OCI-LY1 (cell line): ENCODE measurements at regions not wholly inside any gene's neighbourhood (a gene's known extent, or its start where the extent isn't known, plus 50 kb on each side); places are given as distances from the start of the nearest gene placed in this dataset.

ENCODE experiments used
- H2AFZ ChIP-seq: fragments of 200-600 bp; sonication (generic), shearing (Covaris generic); 2 replicates; pipeline ENCODE4 v1.6.0; 2014; ENCODE audit warnings: antibody characterized with exemption, mild to moderate bottlenecking, low read length
- H3F3A ChIP-seq: fragments of 200-600 bp; sonication (generic), shearing (Covaris generic); 2 replicates; pipeline ENCODE4 v1.6.0; 2014; ENCODE audit warnings: mild to moderate bottlenecking, antibody characterized with exemption, low read length, moderate library complexity; ENCODE audit not compliant: insufficient read depth
- H3K27ac ChIP-seq: fragments of 200-600 bp; sonication (generic); 2 replicates; pipeline ENCODE4 v1.5.1; 2014; ENCODE audit warnings: low read length, mixed run types, mild to moderate bottlenecking, low read depth; ENCODE audit not compliant: poor library complexity, severe bottlenecking
- H3K27me3 ChIP-seq: fragments of 200-600 bp; sonication (generic); 2 replicates; pipeline ENCODE4 v1.6.0; 2014; ENCODE audit warnings: antibody characterized with exemption, mild to moderate bottlenecking, low read length, moderate library complexity; ENCODE audit not compliant: insufficient read depth
- H3K36me3 ChIP-seq: fragments of 200-600 bp; sonication (generic); 2 replicates; pipeline ENCODE4 v1.6.1; 2014; ENCODE audit warnings: mild to moderate bottlenecking, antibody characterized with exemption, low read length, moderate library complexity, mixed read lengths; ENCODE audit not compliant: insufficient read depth
- H3K4me1 ChIP-seq: fragments of 200-600 bp; sonication (generic); 2 replicates; pipeline ENCODE4 v1.5.1; 2014; ENCODE audit warnings: mild to moderate bottlenecking, low read length, moderate library complexity; ENCODE audit not compliant: insufficient read depth, severe bottlenecking
- H3K4me2 ChIP-seq: fragments of 200-600 bp; sonication (generic), shearing (Covaris generic); 2 replicates; pipeline ENCODE4 v1.6.1; 2014; ENCODE audit warnings: low read length
- H3K4me3 ChIP-seq: fragments of 200-600 bp; sonication (generic); 2 replicates; pipeline ENCODE4 v1.5.1; 2014; ENCODE audit warnings: low read length, low read depth, mild to moderate bottlenecking, mixed read lengths; ENCODE audit not compliant: poor library complexity, severe bottlenecking
- H3K79me2 ChIP-seq: fragments of 200-600 bp; shearing (Covaris generic); 2 replicates; pipeline ENCODE4 v1.6.1; 2016; ENCODE audit warnings: mixed run types, low read length, mixed read lengths; ENCODE audit not compliant: insufficient read depth
- H3K9ac ChIP-seq: fragments of 200-600 bp; sonication (generic), shearing (Covaris generic); 2 replicates; pipeline ENCODE4 v1.6.1; 2014; ENCODE audit warnings: mild to moderate bottlenecking, low read length, mixed read lengths
- H3K9me2 ChIP-seq: fragments of 200-600 bp; sonication (generic), shearing (Covaris generic); 2 replicates; pipeline ENCODE4 v1.6.1; 2014; ENCODE audit warnings: low read depth, mild to moderate bottlenecking, low read length, mixed read lengths
- H3K9me3 ChIP-seq: fragments of 200-600 bp; shearing (Covaris generic); 2 replicates; pipeline ENCODE4 v1.6.1; 2014; ENCODE audit warnings: low read length, mixed read lengths
- H4K20me1 ChIP-seq: fragments of 200-600 bp; sonication (generic), shearing (Covaris generic); 2 replicates; pipeline ENCODE4 v1.6.0; 2016; ENCODE audit warnings: mild to moderate bottlenecking, low read length; ENCODE audit not compliant: insufficient read depth
- EZH2 ChIP-seq: fragments of 200-600 bp; sonication (generic), shearing (Covaris generic); IDR thresholded peaks from 2 replicates; pipeline ENCODE4 v1.8.0; 2017; ENCODE audit warnings: borderline replicate concordance, mixed run types, mild to moderate bottlenecking, antibody characterized with exemption, low read length, moderate library complexity, mixed read lengths
- TF ChIP-seq, protein P1 (sequence below): fragments of 200-600 bp; sonication (generic), shearing (Covaris generic); IDR thresholded peaks from 2 replicates; pipeline ENCODE4 v1.5.1; 2017; ENCODE audit warnings: mild to moderate bottlenecking, antibody characterized with exemption, low read length, moderate library complexity, mixed read lengths

DNA sequence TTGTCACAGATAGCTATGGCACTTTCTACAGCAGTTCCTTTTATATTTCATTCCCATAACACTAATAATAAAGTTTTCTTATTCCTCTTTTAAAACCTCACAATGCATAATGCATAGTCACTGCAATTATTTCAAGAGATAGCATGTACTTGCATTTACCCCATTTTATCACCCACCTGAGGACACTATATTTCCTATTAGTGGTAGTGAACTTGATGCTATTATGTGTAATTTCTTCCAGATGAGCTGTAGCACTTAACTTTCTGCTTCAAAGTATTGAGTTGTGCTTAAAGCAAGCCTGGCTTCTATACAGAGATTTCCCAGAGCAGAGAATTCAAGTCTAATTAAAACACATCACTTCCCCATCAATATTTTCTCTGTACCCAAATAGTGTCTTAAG lies 461.1 kb downstream of the HTR7 start:
- no peaks in the 10 kb centered on the region for H3K27me3 ChIP-seq
- H3K27ac ChIP-seq, result no peak overlapping the region
- H3K9ac ChIP-seq, result no peak overlapping the region
- H3K79me2 ChIP-seq, result no peaks in the 10 kb centered on the region
- TF ChIP-seq EZH2, result no peak
- TF ChIP-seq, protein P1, sequence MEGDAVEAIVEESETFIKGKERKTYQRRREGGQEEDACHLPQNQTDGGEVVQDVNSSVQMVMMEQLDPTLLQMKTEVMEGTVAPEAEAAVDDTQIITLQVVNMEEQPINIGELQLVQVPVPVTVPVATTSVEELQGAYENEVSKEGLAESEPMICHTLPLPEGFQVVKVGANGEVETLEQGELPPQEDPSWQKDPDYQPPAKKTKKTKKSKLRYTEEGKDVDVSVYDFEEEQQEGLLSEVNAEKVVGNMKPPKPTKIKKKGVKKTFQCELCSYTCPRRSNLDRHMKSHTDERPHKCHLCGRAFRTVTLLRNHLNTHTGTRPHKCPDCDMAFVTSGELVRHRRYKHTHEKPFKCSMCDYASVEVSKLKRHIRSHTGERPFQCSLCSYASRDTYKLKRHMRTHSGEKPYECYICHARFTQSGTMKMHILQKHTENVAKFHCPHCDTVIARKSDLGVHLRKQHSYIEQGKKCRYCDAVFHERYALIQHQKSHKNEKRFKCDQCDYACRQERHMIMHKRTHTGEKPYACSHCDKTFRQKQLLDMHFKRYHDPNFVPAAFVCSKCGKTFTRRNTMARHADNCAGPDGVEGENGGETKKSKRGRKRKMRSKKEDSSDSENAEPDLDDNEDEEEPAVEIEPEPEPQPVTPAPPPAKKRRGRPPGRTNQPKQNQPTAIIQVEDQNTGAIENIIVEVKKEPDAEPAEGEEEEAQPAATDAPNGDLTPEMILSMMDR, result no peak
- H3F3A ChIP-seq, result no peaks in the 10 kb centered on the region
- no peak overlapping the region for H3K4me3 ChIP-seq
- H3K9me3 ChIP-seq, result no peaks in the 10 kb centered on the region
- no peaks in the 10 kb centered on the region for H3K4me1 ChIP-seq
- H3K9me2 ChIP-seq, result no peaks in the 10 kb centered on the region
- H3K4me2 ChIP-seq, result no peak overlapping the region
- no peaks in the 10 kb centered on the region for H4K20me1 ChIP-seq
- no peak overlapping the region for H2AFZ ChIP-seq
- no peaks in the 10 kb centered on the region for H3K36me3 ChIP-seq

DNA sequence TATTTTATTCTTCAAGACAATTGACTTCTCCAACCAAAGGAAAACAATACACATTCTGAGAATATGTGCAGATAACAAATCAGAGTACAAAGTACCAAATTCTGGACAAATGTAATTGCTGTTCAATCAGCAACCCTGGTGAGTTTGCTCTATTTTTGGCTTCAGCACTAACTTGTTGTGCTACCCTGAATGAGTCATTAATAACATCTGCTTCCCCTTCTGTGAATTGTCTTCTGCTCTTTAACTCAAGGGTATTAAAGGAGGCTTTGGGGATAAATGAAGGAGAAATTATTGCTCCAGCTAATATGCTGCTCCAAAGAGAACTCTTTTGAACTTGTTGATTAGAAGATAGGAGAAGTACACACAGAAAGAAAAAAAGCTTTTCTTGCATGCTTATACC lies 459.3 kb downstream of the HTR7 start:
- H3F3A ChIP-seq, result no peaks in the 10 kb centered on the region
- H3K36me3 ChIP-seq, result no peaks in the 10 kb centered on the region
- no peak overlapping the region for H3K9ac ChIP-seq
- no peaks in the 10 kb centered on the region for H3K27me3 ChIP-seq
- TF ChIP-seq, protein P1, result no peak
- no peak for TF ChIP-seq EZH2
- H4K20me1 ChIP-seq, result no peaks in the 10 kb centered on the region
- H3K79me2 ChIP-seq, result no peaks in the 10 kb centered on the region
- H2AFZ ChIP-seq, result no peak overlapping the region
- no peaks in the 10 kb centered on the region for H3K9me3 ChIP-seq
- no peak overlapping the region for H3K4me2 ChIP-seq
- no peaks in the 10 kb centered on the region for H3K9me2 ChIP-seq
- H3K4me1 ChIP-seq, result no peaks in the 10 kb centered on the region
- H3K27ac ChIP-seq, result no peak overlapping the region
- H3K4me3 ChIP-seq, result no peak overlapping the region

DNA sequence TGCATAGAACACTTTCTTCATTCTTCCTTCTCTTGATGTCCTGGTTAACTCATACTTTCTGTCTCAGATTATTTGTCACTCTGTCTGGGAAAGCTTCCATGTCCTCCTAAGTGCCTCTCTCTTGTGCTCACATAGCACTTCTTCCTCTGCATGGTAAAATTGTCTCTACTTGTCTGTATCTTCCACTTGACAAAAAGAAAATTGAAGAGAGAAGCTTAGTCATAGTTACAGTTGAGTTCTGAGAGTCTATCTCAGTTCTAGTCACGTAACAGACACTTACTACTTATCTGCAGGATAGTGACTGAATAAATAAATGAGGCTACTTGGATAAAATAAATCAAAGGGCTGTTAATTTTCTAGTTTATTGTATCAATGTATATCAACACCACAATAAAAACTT lies 458.1 kb downstream of the HTR7 start:
- Histone ChIP-seq H3K27ac (no peak overlapping the region), H3K9me3 (no peaks in the 10 kb centered on the region), H3K79me2 (no peaks in the 10 kb centered on the region), H3K27me3 (no peaks in the 10 kb centered on the region), H3K9ac (no peak overlapping the region), H3F3A (no peaks in the 10 kb centered on the region), H3K4me3 (no peak overlapping the region), H3K9me2 (no peaks in the 10 kb centered on the region), H3K36me3 (no peaks in the 10 kb centered on the region), H3K4me2 (no peak overlapping the region), H3K4me1 (no peaks in the 10 kb centered on the region), H4K20me1 (no peaks in the 10 kb centered on the region), H2AFZ (no peak overlapping the region)
- TF ChIP-seq, protein P1, result no peak
- no peak for TF ChIP-seq EZH2
